ENCODE measurements at regions not wholly inside any gene's neighbourhood (a gene's known extent, or its start where the extent isn't known, plus 50 kb on each side); places are given as distances from the start of the nearest gene placed in this dataset.
"Not testable (repeated sequence)": the region's sequence is repeated elsewhere in the genome, so short reads cannot be mapped to it uniquely, and the experiment has no call there.

DNA sequence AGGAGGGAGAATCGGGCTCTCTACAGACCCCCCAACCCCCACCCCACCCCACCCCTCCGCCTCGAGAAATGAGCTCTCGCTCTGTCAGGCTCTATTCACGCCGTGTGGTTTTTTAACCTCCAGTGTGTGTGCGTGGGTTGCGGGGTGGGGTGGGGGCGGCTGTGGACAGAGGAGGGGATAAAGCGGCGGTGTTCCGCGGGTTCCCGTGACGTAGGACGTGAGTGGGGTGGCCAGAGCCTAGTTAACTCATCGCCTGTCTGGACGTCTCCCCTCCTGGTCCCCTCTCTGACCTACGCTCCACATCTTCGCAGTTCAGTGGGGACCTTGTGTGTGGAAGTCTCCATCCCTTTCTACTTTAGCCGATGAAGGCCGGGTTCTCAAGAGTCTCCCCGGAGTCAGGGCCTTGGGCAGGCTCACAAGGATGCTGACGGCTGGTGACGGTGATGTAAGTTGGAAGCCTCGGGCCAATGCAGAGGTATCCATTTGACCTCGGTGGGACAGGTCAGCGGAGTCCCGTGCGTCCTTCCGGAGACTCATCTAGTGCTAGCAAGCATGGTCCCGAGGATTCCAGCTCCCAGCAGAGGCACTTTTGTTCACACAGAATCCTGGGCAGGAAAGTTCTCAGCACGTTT, 1507.1 kb upstream of the DEFB115 start:
- H3K36me3 Mint-ChIP-seq = peaks cover 4% of the 10 kb centered on the region
- H3K79me2 ChIP-seq (ENCODE audit: low read depth) = no peaks in the 10 kb centered on the region
- H2AFZ ChIP-seq (replicated peaks) = no peak overlapping the region
- no peaks in the 10 kb centered on the region for H3K4me1 ChIP-seq
- no peaks in the 10 kb centered on the region for H3K4me1 Mint-ChIP-seq
- H3F3A ChIP-seq (ENCODE audit: low read depth) = no peaks in the 10 kb centered on the region
- H4K20me1 ChIP-seq (ENCODE audit: low read depth) = no peaks in the 10 kb centered on the region
- H3K27ac Mint-ChIP-seq = no peak overlapping the region
- TF ChIP-seq, protein P1, sequence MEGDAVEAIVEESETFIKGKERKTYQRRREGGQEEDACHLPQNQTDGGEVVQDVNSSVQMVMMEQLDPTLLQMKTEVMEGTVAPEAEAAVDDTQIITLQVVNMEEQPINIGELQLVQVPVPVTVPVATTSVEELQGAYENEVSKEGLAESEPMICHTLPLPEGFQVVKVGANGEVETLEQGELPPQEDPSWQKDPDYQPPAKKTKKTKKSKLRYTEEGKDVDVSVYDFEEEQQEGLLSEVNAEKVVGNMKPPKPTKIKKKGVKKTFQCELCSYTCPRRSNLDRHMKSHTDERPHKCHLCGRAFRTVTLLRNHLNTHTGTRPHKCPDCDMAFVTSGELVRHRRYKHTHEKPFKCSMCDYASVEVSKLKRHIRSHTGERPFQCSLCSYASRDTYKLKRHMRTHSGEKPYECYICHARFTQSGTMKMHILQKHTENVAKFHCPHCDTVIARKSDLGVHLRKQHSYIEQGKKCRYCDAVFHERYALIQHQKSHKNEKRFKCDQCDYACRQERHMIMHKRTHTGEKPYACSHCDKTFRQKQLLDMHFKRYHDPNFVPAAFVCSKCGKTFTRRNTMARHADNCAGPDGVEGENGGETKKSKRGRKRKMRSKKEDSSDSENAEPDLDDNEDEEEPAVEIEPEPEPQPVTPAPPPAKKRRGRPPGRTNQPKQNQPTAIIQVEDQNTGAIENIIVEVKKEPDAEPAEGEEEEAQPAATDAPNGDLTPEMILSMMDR (IDR thresholded peaks at IDR 0.05) = no peak
- no peak for TF ChIP-seq EZH2 (IDR thresholded peaks at IDR 0.05)
- TF ChIP-seq EZH2phosphoT487 (IDR thresholded peaks at IDR 0.05) = no peak
- no peak overlapping the region for H3K4me3 ChIP-seq
- no peaks in the 10 kb centered on the region for H3K36me3 ChIP-seq
- no peaks in the 10 kb centered on the region for H3K27me3 ChIP-seq
- no peak overlapping the region for H3K4me3 Mint-ChIP-seq
- H3K4me2 ChIP-seq = no peak overlapping the region
- H3K9me3 Mint-ChIP-seq = peaks cover 71% of the 10 kb centered on the region
- no peak overlapping the region for H3K9ac ChIP-seq
- no peak overlapping the region for H3K27ac ChIP-seq
- H3K27me3 Mint-ChIP-seq (ENCODE audit: insufficient read depth, low read depth) = peaks cover 3% of the 10 kb centered on the region
- H3K9me3 ChIP-seq (ENCODE audit: low read depth) = peaks cover 25% of the 10 kb centered on the region
- no peak for DNase-seq (ENCODE audit: low spot score)

DNA sequence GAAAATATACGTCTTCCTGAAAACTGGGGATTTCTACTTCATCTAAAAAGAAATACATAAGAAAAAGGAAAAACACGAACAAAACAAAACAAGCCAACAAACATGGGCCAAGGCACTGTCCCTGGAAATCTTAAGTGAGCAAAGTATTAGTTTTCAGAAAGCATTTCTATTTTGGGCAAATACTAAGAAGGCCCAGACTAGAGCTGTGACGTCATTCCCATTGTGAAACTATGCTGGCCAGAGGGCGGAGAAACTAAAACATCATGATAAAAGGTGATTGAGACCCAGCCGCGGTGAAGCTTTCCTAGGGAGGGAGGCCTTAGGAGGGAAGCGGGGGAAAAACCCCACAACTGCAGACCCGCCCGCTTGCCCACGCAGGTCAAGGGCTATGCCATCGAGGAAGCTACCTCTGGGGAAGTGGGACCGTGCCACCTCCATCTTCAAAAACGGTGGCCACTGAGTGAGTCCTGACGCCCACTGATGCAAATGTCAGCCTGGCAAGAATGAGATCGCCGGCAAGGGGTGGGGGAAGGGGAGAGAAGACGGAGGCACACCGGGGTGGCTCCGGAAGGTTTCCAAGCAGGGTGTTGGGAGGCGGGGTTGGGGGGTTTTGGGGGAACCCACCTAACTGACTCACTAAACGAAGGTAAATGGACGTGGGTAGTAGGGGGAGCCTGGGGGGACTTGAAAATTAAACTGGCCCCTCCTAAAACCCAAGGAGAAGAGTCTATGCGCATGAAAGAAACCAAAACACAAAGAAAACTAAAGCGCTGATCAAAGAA, 1504.6 kb upstream of the DEFB115 start:
- H2AFZ ChIP-seq (replicated peaks); H3K27ac ChIP-seq; DNase-seq (ENCODE audit: low spot score); H3K36me3 Mint-ChIP-seq; H3K36me3 ChIP-seq; H3K27ac Mint-ChIP-seq; H3K27me3 ChIP-seq; H3F3A ChIP-seq (ENCODE audit: low read depth); H3K4me2 ChIP-seq; H3K4me1 Mint-ChIP-seq; H3K9ac ChIP-seq; H3K79me2 ChIP-seq (ENCODE audit: low read depth); H3K4me1 ChIP-seq; H3K27me3 Mint-ChIP-seq (ENCODE audit: insufficient read depth, low read depth); H4K20me1 ChIP-seq (ENCODE audit: low read depth); H3K4me3 Mint-ChIP-seq; H3K4me3 ChIP-seq: not testable (repeated sequence)
- peaks cover 80% of the 10 kb centered on the region for H3K9me3 Mint-ChIP-seq
- H3K9me3 ChIP-seq (ENCODE audit: low read depth) = peaks cover 16% of the 10 kb centered on the region

DNA sequence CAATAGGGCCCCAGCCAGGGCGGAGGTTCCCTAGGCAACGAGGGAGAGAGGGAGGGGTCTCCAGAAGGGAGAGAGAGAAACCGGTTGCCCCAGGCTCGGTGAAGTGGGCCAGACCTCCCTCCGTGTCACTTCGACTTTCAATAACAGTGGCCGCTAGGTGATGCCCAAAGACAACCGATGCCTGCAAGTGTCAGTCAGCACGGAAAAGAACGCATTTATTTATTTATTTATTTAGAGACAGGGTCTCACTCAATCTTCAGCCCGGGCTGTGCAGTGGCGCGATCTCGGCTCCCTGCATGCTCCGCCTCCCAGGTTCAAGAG, 1504.1 kb upstream of the DEFB115 start:
- H3K9me3 ChIP-seq (ENCODE audit: low read depth) = peaks cover 13% of the 10 kb centered on the region
- not testable (repeated sequence) for H3K27ac ChIP-seq; DNase-seq (ENCODE audit: low spot score)

DNA sequence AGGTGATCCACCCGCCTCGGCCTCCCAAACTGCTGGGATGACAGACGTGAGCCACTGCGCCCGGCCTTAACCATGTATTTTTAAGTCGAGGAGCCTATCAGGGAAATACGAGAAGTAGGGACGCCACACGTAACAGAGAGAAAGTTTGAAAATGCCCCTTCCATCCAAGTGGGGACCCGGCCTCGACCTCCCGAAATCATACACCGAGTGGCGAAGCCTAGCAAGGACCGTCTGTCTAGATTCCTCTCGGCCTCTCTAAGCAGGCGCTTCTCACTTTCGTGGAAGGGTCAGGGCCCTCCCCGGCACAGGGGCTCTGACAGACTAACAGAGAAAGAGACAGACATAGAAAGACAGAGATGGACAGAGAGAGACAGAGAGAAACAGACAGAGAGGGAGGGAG, 1503.6 kb upstream of the DEFB115 start:
- H3K4me1 ChIP-seq; H3K79me2 ChIP-seq (ENCODE audit: low read depth); H2AFZ ChIP-seq (replicated peaks); H3K4me3 Mint-ChIP-seq; H3K36me3 Mint-ChIP-seq; DNase-seq (ENCODE audit: low spot score); H3K9ac ChIP-seq; H3K4me3 ChIP-seq; H3K27me3 Mint-ChIP-seq (ENCODE audit: insufficient read depth, low read depth); H3K36me3 ChIP-seq; H3K4me1 Mint-ChIP-seq; H3K4me2 ChIP-seq; H3K27ac ChIP-seq; H3F3A ChIP-seq (ENCODE audit: low read depth); H3K27me3 ChIP-seq; H3K27ac Mint-ChIP-seq; H4K20me1 ChIP-seq (ENCODE audit: low read depth): not testable (repeated sequence)
- H3K9me3 ChIP-seq (ENCODE audit: low read depth) = peaks cover 13% of the 10 kb centered on the region
- peaks cover 78% of the 10 kb centered on the region for H3K9me3 Mint-ChIP-seq

More for the DNA sequence above, 1504.1 kb upstream of the DEFB115 start:
- not testable (repeated sequence) for H3K27ac Mint-ChIP-seq; H3K4me3 ChIP-seq; H3K9ac ChIP-seq; H3F3A ChIP-seq (ENCODE audit: low read depth); H3K4me2 ChIP-seq; H3K27me3 Mint-ChIP-seq (ENCODE audit: insufficient read depth, low read depth); H3K4me3 Mint-ChIP-seq; H3K36me3 ChIP-seq; H4K20me1 ChIP-seq (ENCODE audit: low read depth); H3K27me3 ChIP-seq; H3K36me3 Mint-ChIP-seq; H3K4me1 ChIP-seq; H3K4me1 Mint-ChIP-seq; H3K79me2 ChIP-seq (ENCODE audit: low read depth); H2AFZ ChIP-seq (replicated peaks)
- H3K9me3 Mint-ChIP-seq = peaks cover 78% of the 10 kb centered on the region

DNA sequence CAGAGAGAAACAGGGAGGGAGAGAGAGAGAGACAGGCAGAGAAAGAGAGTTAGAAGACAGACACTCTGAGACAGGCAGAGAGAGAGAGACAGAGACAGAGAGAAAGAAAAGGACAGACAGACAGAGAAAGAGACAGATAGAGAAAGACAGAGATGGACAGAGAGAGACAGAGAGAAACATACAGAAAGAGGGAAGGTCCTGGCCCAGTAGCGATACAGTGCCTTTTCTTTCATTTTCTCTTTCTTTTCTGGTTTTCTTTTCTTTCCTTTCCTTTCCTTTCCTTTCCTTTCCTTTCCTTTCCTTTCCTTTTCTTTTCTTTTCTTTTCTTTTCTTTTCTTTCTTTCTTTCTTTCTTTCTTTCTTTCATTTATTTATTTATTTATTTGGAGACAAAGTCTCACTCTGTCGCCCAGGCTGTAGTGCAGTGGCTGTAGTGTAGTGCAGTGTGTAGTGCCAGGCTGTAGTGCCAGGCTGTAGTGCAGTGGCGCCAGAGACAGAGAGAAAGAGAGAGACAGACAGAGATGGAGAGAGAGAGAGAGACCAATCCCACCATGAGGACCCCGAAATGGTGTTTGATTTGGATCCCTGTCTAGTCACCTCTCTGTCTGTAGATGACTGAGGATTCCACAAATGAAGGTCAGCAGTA, 1501.5 kb upstream of the DEFB115 start:
- not testable (repeated sequence) for H3K27ac Mint-ChIP-seq; H2AFZ ChIP-seq (replicated peaks); H3K36me3 ChIP-seq; DNase-seq (ENCODE audit: low spot score); H3K4me1 Mint-ChIP-seq; H3K4me3 Mint-ChIP-seq; H3K79me2 ChIP-seq (ENCODE audit: low read depth); H4K20me1 ChIP-seq (ENCODE audit: low read depth); H3K9ac ChIP-seq; H3F3A ChIP-seq (ENCODE audit: low read depth); H3K9me3 ChIP-seq (ENCODE audit: low read depth); H3K4me3 ChIP-seq; H3K27me3 Mint-ChIP-seq (ENCODE audit: insufficient read depth, low read depth); H3K4me1 ChIP-seq; H3K27me3 ChIP-seq; H3K36me3 Mint-ChIP-seq; H3K4me2 ChIP-seq; H3K27ac ChIP-seq
- peaks cover 74% of the 10 kb centered on the region for H3K9me3 Mint-ChIP-seq

Data from neural progenitor cell (in vitro differentiated cells).